SJCRH30 (cell line): ENCODE measurements at regions not wholly inside any gene's neighbourhood (a gene's known extent, or its start where the extent isn't known, plus 50 kb on each side); places are given as distances from the start of the nearest gene placed in this dataset.
"Not testable (repeated sequence)": the region's sequence is repeated elsewhere in the genome, so short reads cannot be mapped to it uniquely, and the experiment has no call there.

ENCODE experiments used
- DNase-seq, 2 experiments: peaks; one replicate each; pipeline ENCODE4 v3.0.0-alpha.2; 2015 to 2020
- H3K27ac ChIP-seq: fragments of 250-450 bp; sonication (Bioruptor Pico); 2 replicates; pipeline ENCODE4 v1.5.1; 2020; ENCODE audit warnings: mild to moderate bottlenecking, moderate library complexity
- H3K27me3 ChIP-seq: fragments of 250-450 bp; sonication (Bioruptor Pico); 2 replicates; pipeline ENCODE4 v1.5.1; 2020; ENCODE audit warnings: mild to moderate bottlenecking, moderate library complexity
- H3K36me3 ChIP-seq: fragments of 250-450 bp; sonication (Bioruptor Pico); 2 replicates; pipeline ENCODE4 v1.5.1; 2020; ENCODE audit warnings: mild to moderate bottlenecking, moderate library complexity
- H3K4me1 ChIP-seq: fragments of 250-450 bp; sonication (Bioruptor Pico); 2 replicates; pipeline ENCODE4 v1.5.1; 2020; ENCODE audit warnings: mild to moderate bottlenecking, moderate library complexity
- H3K4me3 ChIP-seq: fragments of 250-450 bp; sonication (Bioruptor Pico); 2 replicates; pipeline ENCODE4 v1.5.1; 2020; ENCODE audit warnings: mild to moderate bottlenecking, moderate library complexity
- H3K9me3 ChIP-seq: fragments of 250-450 bp; sonication (Bioruptor Pico); replicated peaks from 2 replicates; pipeline ENCODE4 v1.5.1; 2020; ENCODE audit warnings: mild to moderate bottlenecking, moderate library complexity

- Histone ChIP-seq H3K9me3 (no peaks in the 10 kb centered on the region), H3K36me3 (no peaks in the 10 kb centered on the region), H3K27ac (no peak overlapping the region), H3K4me3 (no peak overlapping the region), H3K4me1 (no peaks in the 10 kb centered on the region), H3K27me3 (no peaks in the 10 kb centered on the region)
- no peak for DNase-seq
Observed at GRCh38 chr3:157906627-157907026, 199.6 kb downstream of the SHOX2 start.

GRCh38 chr3:157905885-157906284, 200.3 kb downstream of the SHOX2 start:
- H3K4me1 ChIP-seq: no peaks in the 10 kb centered on the region
- no peak overlapping the region for H3K4me3 ChIP-seq
- H3K9me3 ChIP-seq: no peaks in the 10 kb centered on the region
- H3K36me3 ChIP-seq: no peaks in the 10 kb centered on the region
- H3K27ac ChIP-seq: no peak overlapping the region
- no peak for DNase-seq
- H3K27me3 ChIP-seq: no peaks in the 10 kb centered on the region

- not testable (repeated sequence) for H3K9me3 ChIP-seq, H3K27me3 ChIP-seq, H3K4me3 ChIP-seq, H3K27ac ChIP-seq, H3K36me3 ChIP-seq, DNase-seq, H3K4me1 ChIP-seq
Observed at GRCh38 chr3:157902680-157903079, 203.5 kb downstream of the SHOX2 start.

- Histone ChIP-seq H3K4me1 (no peaks in the 10 kb centered on the region), H3K4me3 (no peak overlapping the region), H3K27ac (no peak overlapping the region), H3K9me3 (no peaks in the 10 kb centered on the region), H3K36me3 (no peaks in the 10 kb centered on the region), H3K27me3 (no peaks in the 10 kb centered on the region)
- no peak for DNase-seq
Observed at GRCh38 chr3:157888040-157888439, 218.2 kb downstream of the SHOX2 start.

- H3K36me3 ChIP-seq: no peaks in the 10 kb centered on the region
- DNase-seq: no peak
Observed at GRCh38 chr3:157876556-157876955, 229.7 kb downstream of the SHOX2 start.

GRCh38 chr3:157872902-157873301, 233.3 kb downstream of the SHOX2 start:
- DNase-seq: no peak
- Histone ChIP-seq H3K27ac (no peak overlapping the region), H3K36me3 (no peaks in the 10 kb centered on the region), H3K4me1 (no peaks in the 10 kb centered on the region), H3K27me3 (no peaks in the 10 kb centered on the region), H3K4me3 (no peak overlapping the region), H3K9me3 (no peaks in the 10 kb centered on the region)

More at GRCh38 chr3:157876556-157876955, 229.7 kb downstream of the SHOX2 start:
- Histone ChIP-seq H3K27me3 (no peaks in the 10 kb centered on the region), H3K27ac (no peak overlapping the region), H3K9me3 (no peaks in the 10 kb centered on the region), H3K4me3 (no peak overlapping the region), H3K4me1 (no peaks in the 10 kb centered on the region)

- H3K27ac ChIP-seq: no peak overlapping the region
- DNase-seq: no peak
Observed at GRCh38 chr3:157871838-157872460, 234.3 kb downstream of the SHOX2 start.

GRCh38 chr3:157871248-157871647, 235.0 kb downstream of the SHOX2 start:
- no peak for DNase-seq
- Histone ChIP-seq H3K36me3 (no peaks in the 10 kb centered on the region), H3K4me3 (no peak overlapping the region), H3K4me1 (no peaks in the 10 kb centered on the region), H3K27ac (no peak overlapping the region), H3K9me3 (no peaks in the 10 kb centered on the region), H3K27me3 (no peaks in the 10 kb centered on the region)

More at GRCh38 chr3:157871838-157872460, 234.3 kb downstream of the SHOX2 start:
- Histone ChIP-seq H3K27me3 (no peaks in the 10 kb centered on the region), H3K4me3 (no peak overlapping the region), H3K4me1 (no peaks in the 10 kb centered on the region), H3K36me3 (no peaks in the 10 kb centered on the region), H3K9me3 (no peaks in the 10 kb centered on the region)

- Histone ChIP-seq H3K9me3 (no peaks in the 10 kb centered on the region), H3K27ac (no peak overlapping the region), H3K27me3 (no peaks in the 10 kb centered on the region), H3K4me1 (no peaks in the 10 kb centered on the region), H3K36me3 (no peaks in the 10 kb centered on the region), H3K4me3 (no peak overlapping the region)
- DNase-seq: no peak
Observed at GRCh38 chr3:157868946-157869345, 237.3 kb downstream of the SHOX2 start.

- no peaks in the 10 kb centered on the region for H3K27me3 ChIP-seq
- H3K36me3 ChIP-seq: no peaks in the 10 kb centered on the region
- no peak for DNase-seq
- no peak overlapping the region for H3K27ac ChIP-seq
- H3K9me3 ChIP-seq: no peaks in the 10 kb centered on the region
- H3K4me3 ChIP-seq: no peak overlapping the region
- no peaks in the 10 kb centered on the region for H3K4me1 ChIP-seq
Observed at GRCh38 chr3:157868196-157868595, 238.0 kb downstream of the SHOX2 start.

- Histone ChIP-seq H3K36me3 (no peaks in the 10 kb centered on the region), H3K27me3 (no peaks in the 10 kb centered on the region), H3K4me1 (no peaks in the 10 kb centered on the region), H3K9me3 (no peaks in the 10 kb centered on the region), H3K27ac (no peak overlapping the region), H3K4me3 (no peak overlapping the region)
- DNase-seq: peak; percentile 51 to 67
Observed at GRCh38 chr3:157865352-157866000, 240.7 kb downstream of the SHOX2 start.

GRCh38 chr3:157861076-157861765, 245.0 kb downstream of the SHOX2 start:
- no peak overlapping the region for H3K27ac ChIP-seq
- H3K4me1 ChIP-seq: no peaks in the 10 kb centered on the region
- no peaks in the 10 kb centered on the region for H3K27me3 ChIP-seq
- no peaks in the 10 kb centered on the region for H3K36me3 ChIP-seq
- no peaks in the 10 kb centered on the region for H3K9me3 ChIP-seq
- H3K4me3 ChIP-seq: no peak overlapping the region
- DNase-seq: no peak

GRCh38 chr3:157859541-157859940, 246.7 kb downstream of the SHOX2 start:
- Histone ChIP-seq H3K4me1 (no peaks in the 10 kb centered on the region), H3K4me3 (no peak overlapping the region), H3K36me3 (no peaks in the 10 kb centered on the region), H3K9me3 (no peaks in the 10 kb centered on the region), H3K27ac (no peak overlapping the region), H3K27me3 (no peaks in the 10 kb centered on the region)
- no peak for DNase-seq

- no peak overlapping the region for H3K27ac ChIP-seq
- H3K9me3 ChIP-seq: no peaks in the 10 kb centered on the region
- H3K27me3 ChIP-seq: no peaks in the 10 kb centered on the region
- H3K4me1 ChIP-seq: no peaks in the 10 kb centered on the region
- no peak overlapping the region for H3K4me3 ChIP-seq
- H3K36me3 ChIP-seq: no peaks in the 10 kb centered on the region
- DNase-seq: no peak
Observed at GRCh38 chr3:157858821-157859220, 247.4 kb downstream of the SHOX2 start.

GRCh38 chr3:157857440-157857839, 248.8 kb downstream of the SHOX2 start:
- H3K9me3 ChIP-seq: no peaks in the 10 kb centered on the region
- H3K4me1 ChIP-seq: no peaks in the 10 kb centered on the region
- no peak overlapping the region for H3K27ac ChIP-seq
- no peak overlapping the region for H3K4me3 ChIP-seq
- no peak for DNase-seq
- H3K27me3 ChIP-seq: no peaks in the 10 kb centered on the region
- H3K36me3 ChIP-seq: no peaks in the 10 kb centered on the region
